ENCODE measurements at regions not wholly inside any gene's neighbourhood (a gene's known extent, or its start where the extent isn't known, plus 50 kb on each side); places are given as distances from the start of the nearest gene placed in this dataset.

DNA sequence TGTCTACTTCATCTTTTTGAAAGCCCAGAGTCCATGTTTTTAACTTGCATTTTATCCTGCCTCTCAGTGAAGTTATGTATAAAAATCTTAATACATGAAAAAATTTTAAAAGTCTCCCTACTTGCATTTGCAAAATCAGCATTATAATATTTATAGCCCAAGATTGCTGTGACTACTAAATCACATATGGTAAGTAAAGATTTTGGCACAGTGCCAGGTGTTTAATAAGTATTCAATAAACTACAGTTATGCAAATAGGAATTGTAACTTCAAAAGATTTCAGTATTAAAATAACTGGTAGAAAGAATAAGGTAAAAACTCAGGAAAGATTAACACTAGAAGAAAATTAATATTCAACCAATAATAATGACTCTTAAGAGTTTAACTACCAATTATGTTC lies 641.7 kb downstream of the LRRIQ3 start:
- Mint-ChIP-seq H3K4me3 (no peak overlapping the region), H3K36me3 (ENCODE audit: low read depth) (no peaks in the 10 kb centered on the region), H3K4me1 (no peaks in the 10 kb centered on the region), H3K27ac (no peak overlapping the region), H3K27me3 (ENCODE audit: low read depth) (no peaks in the 10 kb centered on the region), H3K9me3 (peaks cover 16% of the 10 kb centered on the region)
- no peak for TF ChIP-seq CTCF (IDR thresholded peaks at IDR 0.05; ENCODE audit: unreplicated experiment in 3 of 3)

- Mint-ChIP-seq H3K4me3 (no peak overlapping the region), H3K9me3 (peaks cover 19% of the 10 kb centered on the region), H3K27ac (no peak overlapping the region), H3K36me3 (ENCODE audit: low read depth) (no peaks in the 10 kb centered on the region), H3K4me1 (no peaks in the 10 kb centered on the region), H3K27me3 (ENCODE audit: low read depth) (no peaks in the 10 kb centered on the region)
- no peak for TF ChIP-seq CTCF (IDR thresholded peaks at IDR 0.05; ENCODE audit: unreplicated experiment in 3 of 3)
Observed at GRCh38 chr1:73537400-73537799, 660.6 kb downstream of the LRRIQ3 start.

DNA sequence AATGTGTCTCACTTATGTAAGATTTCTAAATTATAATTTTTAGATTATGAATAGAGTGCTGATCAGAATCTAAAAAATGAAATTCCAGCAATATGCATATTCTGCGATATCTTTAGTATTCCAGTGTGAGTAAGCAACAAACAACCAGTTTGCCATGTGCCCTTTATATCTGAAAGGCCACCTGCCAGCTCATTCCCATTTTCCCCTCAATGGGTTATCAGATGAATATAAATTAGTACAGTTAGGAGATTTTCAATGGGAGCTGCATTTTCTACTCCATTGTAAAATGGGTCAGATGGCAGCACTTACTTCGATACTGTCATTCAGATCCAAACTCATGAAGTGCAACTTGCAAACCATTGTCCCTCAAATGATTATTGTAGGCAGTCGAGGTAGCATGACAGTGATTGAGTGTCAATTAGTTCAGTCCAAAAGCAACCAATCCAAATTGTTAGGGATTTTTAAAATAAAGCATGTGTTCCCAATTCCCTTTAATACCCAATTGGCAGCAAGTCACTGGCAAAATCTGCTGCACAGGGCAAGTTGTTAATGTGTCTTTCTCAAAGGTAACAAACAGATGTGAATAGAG lies 680.3 kb downstream of the LRRIQ3 start:
- Mint-ChIP-seq H3K9me3 (no peaks in the 10 kb centered on the region), H3K4me3 (no peak overlapping the region), H3K27me3 (ENCODE audit: low read depth) (no peaks in the 10 kb centered on the region), H3K27ac (no peak overlapping the region), H3K4me1 (no peaks in the 10 kb centered on the region), H3K36me3 (ENCODE audit: low read depth) (no peaks in the 10 kb centered on the region)
- TF ChIP-seq CTCF (IDR thresholded peaks at IDR 0.05; ENCODE audit: unreplicated experiment in 3 of 3), result no peak

GRCh38 chr1:73516451-73516850 lies 681.5 kb downstream of the LRRIQ3 start:
- Mint-ChIP-seq H3K4me1 (no peaks in the 10 kb centered on the region), H3K27ac (no peak overlapping the region), H3K9me3 (no peaks in the 10 kb centered on the region), H3K36me3 (ENCODE audit: low read depth) (no peaks in the 10 kb centered on the region), H3K4me3 (no peak overlapping the region), H3K27me3 (ENCODE audit: low read depth) (no peaks in the 10 kb centered on the region)
- no peak for TF ChIP-seq CTCF (IDR thresholded peaks at IDR 0.05; ENCODE audit: unreplicated experiment in 3 of 3)

DNA sequence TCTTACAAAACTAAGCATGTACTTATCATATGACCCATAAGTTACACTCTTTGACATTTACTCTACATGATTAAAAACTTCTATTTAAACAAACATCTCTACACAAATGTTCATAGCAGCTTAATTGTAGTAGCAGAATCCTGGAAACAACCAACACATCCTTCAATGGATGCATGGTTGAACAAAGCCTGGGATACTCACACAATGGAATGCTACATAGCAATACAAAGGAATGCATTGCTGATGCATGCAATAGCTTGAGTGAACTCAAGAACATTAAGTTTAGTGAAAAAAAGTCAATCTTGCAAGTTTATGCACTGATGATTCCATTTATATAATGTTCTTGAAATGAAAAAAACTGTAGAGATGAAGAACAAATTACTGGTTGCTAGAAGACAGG lies 686.9 kb downstream of the LRRIQ3 start:
- TF ChIP-seq CTCF (IDR thresholded peaks at IDR 0.05; ENCODE audit: unreplicated experiment in 3 of 3), result no peak
- H3K27ac Mint-ChIP-seq, result no peak overlapping the region
- no peaks in the 10 kb centered on the region for H3K27me3 Mint-ChIP-seq (ENCODE audit: low read depth)
- H3K36me3 Mint-ChIP-seq (ENCODE audit: low read depth), result no peaks in the 10 kb centered on the region
- no peak overlapping the region for H3K4me3 Mint-ChIP-seq
- H3K4me1 Mint-ChIP-seq, result no peaks in the 10 kb centered on the region
- peaks cover 2% of the 10 kb centered on the region for H3K9me3 Mint-ChIP-seq

DNA sequence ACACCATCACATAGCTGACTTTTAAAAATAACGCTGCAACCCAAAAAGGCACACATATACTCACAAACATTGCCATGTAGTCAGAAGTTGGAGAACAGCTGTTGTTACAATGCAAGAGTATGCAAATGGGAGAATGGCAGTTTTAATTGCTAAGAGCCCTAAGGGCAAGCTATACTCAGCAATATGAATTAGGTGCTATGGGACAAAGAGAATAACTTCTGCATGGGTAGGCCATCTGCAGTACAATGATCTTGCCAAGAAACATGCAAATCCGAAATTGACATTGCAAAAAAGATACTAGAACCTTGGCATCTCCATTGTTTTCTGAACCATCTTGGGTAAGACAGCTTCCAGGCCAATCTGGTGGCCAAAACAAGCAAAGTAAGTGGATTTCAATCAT lies 697.8 kb downstream of the LRRIQ3 start:
- no peaks in the 10 kb centered on the region for H3K27me3 Mint-ChIP-seq (ENCODE audit: low read depth)
- no peak overlapping the region for H3K27ac Mint-ChIP-seq
- no peaks in the 10 kb centered on the region for H3K9me3 Mint-ChIP-seq
- no peak overlapping the region for H3K4me3 Mint-ChIP-seq
- H3K4me1 Mint-ChIP-seq, result no peaks in the 10 kb centered on the region
- TF ChIP-seq CTCF (IDR thresholded peaks at IDR 0.05; ENCODE audit: unreplicated experiment in 3 of 3), result no peak
- H3K36me3 Mint-ChIP-seq (ENCODE audit: low read depth), result no peaks in the 10 kb centered on the region

Measured in nephron (organoid).